Trophoblast cell (in vitro differentiated cells and primary cell): ENCODE measurements at regions not wholly inside any gene's neighbourhood (a gene's known extent, or its start where the extent isn't known, plus 50 kb on each side); places are given as distances from the start of the nearest gene placed in this dataset.
"Not testable (repeated sequence)": the region's sequence is repeated elsewhere in the genome, so short reads cannot be mapped to it uniquely, and the experiment has no call there.

Experiments
- DNase-seq, 2 donors: peaks; one replicate each; pipeline ENCODE4 v3.0.0-alpha.2; 2016
- H2AFZ ChIP-seq: 2 replicates; pipeline ENCODE4 v1.6.1; 2013; ENCODE audit warnings: low read length, moderate library complexity, mild to moderate bottlenecking; ENCODE audit not compliant: insufficient read depth, poor library complexity
- H2AK5ac ChIP-seq: 2 replicates; pipeline ENCODE4 v1.6.1; 2013; ENCODE audit warnings: mild to moderate bottlenecking, low read length
- H2BK120ac ChIP-seq: 2 replicates; pipeline ENCODE4 v1.6.1; 2013; ENCODE audit warnings: low read length, mild to moderate bottlenecking, moderate library complexity; ENCODE audit not compliant: insufficient read depth, poor library complexity
- H2BK12ac ChIP-seq: 2 replicates; pipeline ENCODE4 v1.6.1; 2013; ENCODE audit warnings: mild to moderate bottlenecking, low read length, moderate library complexity
- H2BK5ac ChIP-seq: 2 replicates; pipeline ENCODE4 v1.6.1; 2013; ENCODE audit warnings: low read length, low read depth, moderate library complexity, mild to moderate bottlenecking; ENCODE audit not compliant: poor library complexity
- H3K14ac ChIP-seq: 2 replicates; pipeline ENCODE4 v1.6.1; 2013; ENCODE audit warnings: mild to moderate bottlenecking, low read length
- H3K18ac ChIP-seq: 2 replicates; pipeline ENCODE4 v1.6.1; 2013; ENCODE audit warnings: mild to moderate bottlenecking, low read length
- H3K23ac ChIP-seq: 2 replicates; pipeline ENCODE4 v1.6.1; 2013; ENCODE audit warnings: low read length
- H3K27ac ChIP-seq: 2 replicates; pipeline ENCODE4 v1.5.1; 2013; ENCODE audit warnings: low read depth, mild to moderate bottlenecking, inconsistent platforms, low read length, moderate library complexity
- H3K27me3 ChIP-seq: 2 replicates; pipeline ENCODE4 v1.6.1; 2013; ENCODE audit warnings: inconsistent platforms, mild to moderate bottlenecking, low read length, moderate library complexity; ENCODE audit not compliant: insufficient read depth
- H3K36me3 ChIP-seq, 2 experiments: 1 replicate in 1 of 2; 2 replicates in 1 of 2; pipeline ENCODE4 v1.6.1; 2013; ENCODE audit warnings: low read length in 2 of 2, mild to moderate bottlenecking in 2 of 2, moderate library complexity in 1 of 2; ENCODE audit not compliant: insufficient read depth in 2 of 2, control insufficient read depth in 1 of 2
- H3K4ac ChIP-seq: 2 replicates; pipeline ENCODE4 v1.6.1; 2013; ENCODE audit warnings: low read depth, mild to moderate bottlenecking, low read length, moderate library complexity
- H3K4me1 ChIP-seq, 2 experiments: 1 replicate in 1 of 2; 2 replicates in 1 of 2; pipeline ENCODE4 v1.6.1; 2013; ENCODE audit warnings: low read length in 2 of 2, mild to moderate bottlenecking in 2 of 2, moderate library complexity in 1 of 2; ENCODE audit not compliant: insufficient read depth in 2 of 2, control insufficient read depth in 1 of 2
- H3K4me2 ChIP-seq: 2 replicates; pipeline ENCODE4 v1.6.1; 2013; ENCODE audit warnings: inconsistent platforms, mild to moderate bottlenecking, low read length, moderate library complexity
- H3K4me3 ChIP-seq: 2 replicates; pipeline ENCODE4 v1.5.1; 2013; ENCODE audit warnings: mild to moderate bottlenecking, low read depth, low read length, inconsistent platforms
- H3K79me1 ChIP-seq: one replicate; pipeline ENCODE4 v1.6.1; 2013; ENCODE audit warnings: low read length
- H3K79me2 ChIP-seq: 2 replicates; pipeline ENCODE4 v1.6.1; 2013; ENCODE audit warnings: low read length, mild to moderate bottlenecking; ENCODE audit not compliant: control insufficient read depth, insufficient read depth, poor library complexity
- H3K9ac ChIP-seq: 2 replicates; pipeline ENCODE4 v1.6.1; 2013; ENCODE audit warnings: mild to moderate bottlenecking, low read length
- H3K9me3 ChIP-seq: 2 replicates; pipeline ENCODE4 v1.6.1; 2013; ENCODE audit warnings: low read depth, mild to moderate bottlenecking, control low read depth, inconsistent platforms, low read length; ENCODE audit not compliant: insufficient read depth
- H4K12ac ChIP-seq: 2 replicates; pipeline ENCODE4 v1.6.1; 2013; ENCODE audit warnings: low read depth, mild to moderate bottlenecking, low read length, moderate library complexity
- H4K8ac ChIP-seq: 2 replicates; pipeline ENCODE4 v1.6.1; 2013; ENCODE audit warnings: low read depth, mild to moderate bottlenecking, low read length, moderate library complexity
- H4K91ac ChIP-seq: one replicate; pipeline ENCODE4 v1.6.1; 2013; ENCODE audit warnings: low read depth, mild to moderate bottlenecking, low read length, moderate library complexity
- WGBS: extraction: QIAGEN DNeasy Blood & Tissue Kit; methylation state at CpG from one replicate; pipeline ENCODE4 v1.1.7; 2013; ENCODE audit warnings: missing lambda C conversion rate; ENCODE audit not compliant: insufficient read length, insufficient coverage; ENCODE audit errors: extremely low coverage; 5-methylcytosine and 5-hydroxymethylcytosine counted together

DNA sequence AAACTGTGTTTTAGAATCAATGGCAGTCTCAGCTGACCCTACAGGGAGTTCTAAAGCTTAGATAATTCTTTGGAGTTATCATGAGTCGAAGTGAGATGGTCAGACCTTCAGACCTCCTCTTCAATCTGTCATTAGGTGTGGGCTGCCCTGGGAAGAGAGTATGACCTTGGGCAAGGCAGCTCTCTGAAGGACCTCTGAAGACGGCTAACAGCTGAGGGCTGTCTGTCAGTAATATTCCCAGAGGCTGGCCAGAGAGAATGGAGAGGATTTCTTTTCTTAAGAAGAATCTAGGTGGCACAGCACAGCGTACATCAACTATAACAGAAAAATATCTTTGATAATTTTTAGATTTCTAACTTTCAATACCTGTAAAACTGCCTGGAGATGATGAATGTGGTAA, 379.4 kb downstream of the ZNF674 start:
- no CpG with 5 or more reads among the region's 3 CpGs for WGBS

DNA sequence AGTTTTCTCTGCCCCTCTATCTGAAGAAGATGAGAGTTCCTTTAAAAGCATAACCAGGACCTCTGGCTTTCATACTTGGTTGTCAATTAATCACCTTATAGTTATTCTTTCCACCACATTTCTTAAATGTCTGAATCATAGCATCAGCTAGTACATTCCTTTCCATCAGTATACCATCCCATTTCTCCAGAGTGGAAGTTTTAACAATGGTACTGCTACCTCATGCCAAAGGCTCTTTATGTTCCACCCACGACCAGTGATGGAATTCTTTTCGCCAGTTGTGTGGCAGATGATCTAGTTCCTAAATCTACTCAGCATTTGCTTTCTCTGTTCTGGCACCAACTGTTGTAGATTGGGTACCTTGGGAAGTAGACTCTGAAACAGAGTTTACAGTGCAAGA, 379.8 kb downstream of the ZNF674 start:
- Histone ChIP-seq H3K79me1 (no peaks in the 10 kb centered on the region), H3K27ac (no peak overlapping the region), H2AFZ (no peak overlapping the region), H3K9me3 (no peaks in the 10 kb centered on the region), H3K4me2 (no peak overlapping the region), H3K4me3 (no peak overlapping the region), H3K23ac (no peak overlapping the region), H2BK5ac (no peak overlapping the region), H3K36me3 (no peaks in the 10 kb centered on the region), H2BK120ac (no peak overlapping the region), H3K9ac (no peak overlapping the region), H4K91ac (no peak overlapping the region), H3K4me1 (no peaks in the 10 kb centered on the region), H3K27me3 (no peaks in the 10 kb centered on the region), H3K18ac (no peak overlapping the region), H3K4ac (no peak overlapping the region), H2BK12ac (no peak overlapping the region), H3K79me2 (no peaks in the 10 kb centered on the region), H4K12ac (no peak overlapping the region), H4K8ac (no peak overlapping the region), H2AK5ac (no peak overlapping the region), H3K14ac (no peak overlapping the region)
- peak in 1 of 2 donors; percentile 40 for DNase-seq
- WGBS, result no CpG with 5 or more reads among the region's 2 CpGs

More for the DNA sequence above, 379.4 kb downstream of the ZNF674 start:
- Histone ChIP-seq H3K36me3 (no peaks in the 10 kb centered on the region), H3K9me3 (no peaks in the 10 kb centered on the region), H3K9ac (no peak overlapping the region), H4K12ac (no peak overlapping the region), H3K4ac (no peak overlapping the region), H2BK5ac (no peak overlapping the region), H3K4me1 (no peaks in the 10 kb centered on the region), H2BK120ac (no peak overlapping the region), H2AFZ (no peak overlapping the region), H3K14ac (no peak overlapping the region), H2BK12ac (no peak overlapping the region), H4K91ac (no peak overlapping the region), H3K27me3 (no peaks in the 10 kb centered on the region), H3K27ac (no peak overlapping the region), H3K4me3 (no peak overlapping the region), H4K8ac (no peak overlapping the region), H3K18ac (no peak overlapping the region), H3K4me2 (no peak overlapping the region), H3K79me2 (no peaks in the 10 kb centered on the region), H2AK5ac (no peak overlapping the region), H3K79me1 (no peaks in the 10 kb centered on the region), H3K23ac (no peak overlapping the region)
- DNase-seq, result no peak

- no peak overlapping the region for H2BK120ac ChIP-seq
- peak overlapping the region; percentile 0 for H4K91ac ChIP-seq
- H3K79me1 ChIP-seq, result no peaks in the 10 kb centered on the region
- H2AFZ ChIP-seq, result no peak overlapping the region
- no peak overlapping the region for H3K4me2 ChIP-seq
- no peak overlapping the region for H2AK5ac ChIP-seq
- no peak overlapping the region for H4K12ac ChIP-seq
- no peaks in the 10 kb centered on the region for H3K4me1 ChIP-seq
- no peaks in the 10 kb centered on the region for H3K9me3 ChIP-seq
- no peak overlapping the region for H2BK12ac ChIP-seq
- H4K8ac ChIP-seq, result no peak overlapping the region
- H3K4ac ChIP-seq, result no peak overlapping the region
- H3K4me3 ChIP-seq, result no peak overlapping the region
- no peaks in the 10 kb centered on the region for H3K27me3 ChIP-seq
- no peak overlapping the region for H3K27ac ChIP-seq
- no peaks in the 10 kb centered on the region for H3K36me3 ChIP-seq
- no peak overlapping the region for H3K18ac ChIP-seq
- no CpG with 5 or more reads among the region's 2 CpGs for WGBS
- H3K79me2 ChIP-seq, result no peaks in the 10 kb centered on the region
- DNase-seq, result no peak
- no peak overlapping the region for H3K23ac ChIP-seq
- H3K9ac ChIP-seq, result no peak overlapping the region
- no peak overlapping the region for H2BK5ac ChIP-seq
- H3K14ac ChIP-seq, result no peak overlapping the region
These were observed 392.5 kb downstream of the ZNF674 start for GRCh38 chrX:46152756-46153155.

DNA sequence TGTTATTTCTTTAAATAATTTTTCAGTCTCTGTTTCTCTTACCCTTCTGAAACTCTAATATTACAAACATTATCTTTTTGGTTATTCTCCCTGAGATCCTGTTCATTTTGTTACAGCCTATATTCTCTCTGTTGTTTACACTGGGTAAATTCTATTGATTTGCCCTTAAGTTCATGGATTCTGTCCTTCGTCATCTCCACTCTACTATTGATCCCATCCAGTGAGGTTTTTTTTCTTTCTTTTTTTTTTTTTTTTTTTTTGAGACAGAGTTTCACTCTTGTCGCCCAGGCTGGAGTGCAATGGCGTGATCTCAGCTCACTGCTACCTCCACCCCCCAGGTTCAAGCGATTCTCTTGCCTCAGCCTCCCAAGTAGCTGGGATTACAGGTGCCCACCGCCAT, 393.9 kb downstream of the ZNF674 start:
- H2BK120ac ChIP-seq, DNase-seq, H3K9me3 ChIP-seq, H3K79me2 ChIP-seq, H3K14ac ChIP-seq, H3K4me1 ChIP-seq, H3K18ac ChIP-seq, H3K4me2 ChIP-seq, H4K91ac ChIP-seq, H3K4me3 ChIP-seq, H2BK5ac ChIP-seq, H3K9ac ChIP-seq, H3K4ac ChIP-seq, H3K36me3 ChIP-seq, H3K27me3 ChIP-seq, H3K23ac ChIP-seq, H2BK12ac ChIP-seq, H3K27ac ChIP-seq, H4K12ac ChIP-seq, H4K8ac ChIP-seq, H2AFZ ChIP-seq, H2AK5ac ChIP-seq, H3K79me1 ChIP-seq: not testable (repeated sequence)
- WGBS, result no CpG with 5 or more reads among the region's 5 CpGs
